ENCODE measurements at regions not wholly inside any gene's neighbourhood (a gene's known extent, or its start where the extent isn't known, plus 50 kb on each side); places are given as distances from the start of the nearest gene placed in this dataset.

DNA sequence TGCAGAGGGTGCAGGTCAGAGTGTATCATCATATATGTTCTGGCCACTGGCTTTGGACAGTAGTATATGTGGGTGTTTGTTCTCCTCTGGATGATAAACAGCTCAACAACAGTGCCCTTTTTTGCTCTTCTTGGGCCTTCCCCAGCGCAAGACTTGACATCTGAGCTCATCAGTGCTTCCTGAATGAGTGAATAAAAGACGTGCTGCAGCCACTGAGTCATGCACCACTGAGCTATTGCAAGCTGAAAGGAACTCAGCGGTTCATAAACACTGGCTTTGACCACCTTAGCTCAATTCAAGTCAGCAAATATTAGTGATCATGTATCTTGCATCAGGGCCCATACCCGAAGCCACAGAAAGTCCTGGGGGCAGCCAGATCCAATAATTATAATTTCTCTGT lies 105.3 kb upstream of the KCNG1 start:
- TF ChIP-seq EZH2phosphoT487 (IDR thresholded peaks at IDR 0.05; ENCODE audit: borderline replicate concordance, low read length): no peak
- no peak for TF ChIP-seq CTCF (IDR thresholded peaks at IDR 0.05; ENCODE audit: low read depth, low read length, poor library complexity, severe bottlenecking)

Data from DOHH2 (cell line).